C4-2B (cell line): ENCODE measurements at regions not wholly inside any gene's neighbourhood (a gene's known extent, or its start where the extent isn't known, plus 50 kb on each side); places are given as distances from the start of the nearest gene placed in this dataset.

Experiments used
- ZFX ChIP-seq: fragments of 450-650 bp; IDR thresholded peaks from 2 replicates; pipeline ENCODE4 v1.6.1; 2017
- TF ChIP-seq, protein P1 (sequence below): fragments of 450-650 bp; conservative IDR thresholded peaks from 2 replicates; pipeline ENCODE4 v1.5.1; 2017; ENCODE audit warnings: mild to moderate bottlenecking

GRCh38 chr6:50217841-50218240 is 168.1 kb upstream of the DEFB112 start:
- TF ChIP-seq, protein P1, sequence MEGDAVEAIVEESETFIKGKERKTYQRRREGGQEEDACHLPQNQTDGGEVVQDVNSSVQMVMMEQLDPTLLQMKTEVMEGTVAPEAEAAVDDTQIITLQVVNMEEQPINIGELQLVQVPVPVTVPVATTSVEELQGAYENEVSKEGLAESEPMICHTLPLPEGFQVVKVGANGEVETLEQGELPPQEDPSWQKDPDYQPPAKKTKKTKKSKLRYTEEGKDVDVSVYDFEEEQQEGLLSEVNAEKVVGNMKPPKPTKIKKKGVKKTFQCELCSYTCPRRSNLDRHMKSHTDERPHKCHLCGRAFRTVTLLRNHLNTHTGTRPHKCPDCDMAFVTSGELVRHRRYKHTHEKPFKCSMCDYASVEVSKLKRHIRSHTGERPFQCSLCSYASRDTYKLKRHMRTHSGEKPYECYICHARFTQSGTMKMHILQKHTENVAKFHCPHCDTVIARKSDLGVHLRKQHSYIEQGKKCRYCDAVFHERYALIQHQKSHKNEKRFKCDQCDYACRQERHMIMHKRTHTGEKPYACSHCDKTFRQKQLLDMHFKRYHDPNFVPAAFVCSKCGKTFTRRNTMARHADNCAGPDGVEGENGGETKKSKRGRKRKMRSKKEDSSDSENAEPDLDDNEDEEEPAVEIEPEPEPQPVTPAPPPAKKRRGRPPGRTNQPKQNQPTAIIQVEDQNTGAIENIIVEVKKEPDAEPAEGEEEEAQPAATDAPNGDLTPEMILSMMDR, result no peak
- no peak for TF ChIP-seq ZFX
